HG03457 (cell line): ENCODE measurements at regions not wholly inside any gene's neighbourhood (a gene's known extent, or its start where the extent isn't known, plus 50 kb on each side); places are given as distances from the start of the nearest gene placed in this dataset.

Experiments used
- ATAC-seq: cut with Tn5 transposase; IDR thresholded peaks from one replicate; pipeline ENCODE4 v1.9.1; 2021; ENCODE audit warnings: moderate number of reproducible peaks; ENCODE audit not compliant: unreplicated experiment

- ATAC-seq: no peak
Observed at GRCh38 chr2:59938181-59938580, 615.3 kb downstream of the BCL11A start.

GRCh38 chr2:59936048-59936447 is 617.4 kb downstream of the BCL11A start:
- ATAC-seq: no peak

GRCh38 chr2:59935005-59935404 is 618.4 kb downstream of the BCL11A start:
- no peak for ATAC-seq

- no peak for ATAC-seq
Observed at GRCh38 chr2:59933948-59934347, 619.5 kb downstream of the BCL11A start.

- ATAC-seq: no peak
Observed at GRCh38 chr2:59932341-59932740, 621.1 kb downstream of the BCL11A start.

GRCh38 chr2:59930430-59930829 is 623.0 kb downstream of the BCL11A start:
- ATAC-seq: no peak

GRCh38 chr2:59926731-59927130 is 626.7 kb downstream of the BCL11A start:
- no peak for ATAC-seq

GRCh38 chr2:59925321-59925720 is 628.1 kb downstream of the BCL11A start:
- ATAC-seq: no peak

GRCh38 chr2:59924346-59924745 is 629.1 kb downstream of the BCL11A start:
- ATAC-seq: no peak

- no peak for ATAC-seq
Observed at GRCh38 chr2:59922450-59922849, 631.0 kb downstream of the BCL11A start.

GRCh38 chr2:59921743-59922142 is 631.7 kb downstream of the BCL11A start:
- ATAC-seq: no peak

GRCh38 chr2:59920961-59921360 is 632.5 kb downstream of the BCL11A start:
- no peak for ATAC-seq

GRCh38 chr2:59920307-59920706 is 633.1 kb downstream of the BCL11A start:
- no peak for ATAC-seq

- no peak for ATAC-seq
Observed at GRCh38 chr2:59919579-59919978, 633.9 kb downstream of the BCL11A start.

- no peak for ATAC-seq
Observed at GRCh38 chr2:59912042-59912441, 641.4 kb downstream of the BCL11A start.

GRCh38 chr2:59910166-59910565 is 643.3 kb downstream of the BCL11A start:
- no peak for ATAC-seq

GRCh38 chr2:59909147-59909546 is 644.3 kb downstream of the BCL11A start:
- no peak for ATAC-seq

GRCh38 chr2:59905731-59906130 is 647.7 kb downstream of the BCL11A start:
- no peak for ATAC-seq

- no peak for ATAC-seq
Observed at GRCh38 chr2:59903994-59904544, 649.4 kb downstream of the BCL11A start.

GRCh38 chr2:59900728-59901452 is 652.6 kb downstream of the BCL11A start:
- ATAC-seq: no peak

- ATAC-seq: no peak
Observed at GRCh38 chr2:59899692-59900091, 653.8 kb downstream of the BCL11A start.

GRCh38 chr2:59896499-59897245 is 656.8 kb downstream of the BCL11A start:
- ATAC-seq: no peak
